ENCODE measurements at regions not wholly inside any gene's neighbourhood (a gene's known extent, or its start where the extent isn't known, plus 50 kb on each side); places are given as distances from the start of the nearest gene placed in this dataset.

GRCh38 chr6:4008324-4009047, 70.5 kb downstream of the FAM217A start:
- peak; percentile 83 for DNase-seq

GRCh38 chr6:4009486-4009885, 69.5 kb downstream of the FAM217A start:
- no peak for DNase-seq

- DNase-seq, result no peak
Observed at GRCh38 chr6:4010048-4010447, 68.9 kb downstream of the FAM217A start.

GRCh38 chr6:4010689-4011090, 68.2 kb downstream of the FAM217A start:
- DNase-seq, result no peak

GRCh38 chr6:4012826-4013225, 66.1 kb downstream of the FAM217A start:
- no peak for DNase-seq

GRCh38 chr6:4017058-4017739, 61.7 kb downstream of the FAM217A start:
- no peak for DNase-seq

- no peak for DNase-seq
Observed at GRCh38 chr6:4017834-4018170, 61.1 kb downstream of the FAM217A start.

- peak; percentile 88 for DNase-seq
Observed at GRCh38 chr6:4018171-4018923, 60.6 kb downstream of the FAM217A start.

Measured in amniotic stem cell (primary cell).